Endothelial cell of umbilical vein (primary cell): ENCODE measurements at regions not wholly inside any gene's neighbourhood (a gene's known extent, or its start where the extent isn't known, plus 50 kb on each side); places are given as distances from the start of the nearest gene placed in this dataset.

Experiments
- BruUV-seq: library from RNA; stranded (reverse); fragments of 400-500 nt; replicated peaks from 2 replicates; lab custom pipeline; 2021; lab: Mats Ljungman, UMichigan
- CTCF ChIA-PET: fragments of 300-600, 350-600 bp; sonication (Branson Sonifier 250); formaldehyde crosslinking; loops from one replicate; lab custom pipeline; 2021; ENCODE audit warnings: antibody characterized with exemption, inconsistent platforms; lab: Charles Lee
- POLR2A ChIA-PET: fragments of 300-600, 350-600 bp; sonication (Branson Sonifier 250); formaldehyde crosslinking; loops from one replicate; lab custom pipeline; 2021; ENCODE audit warnings: antibody characterized with exemption, inconsistent platforms; lab: Charles Lee
- DNase-seq: peaks from one replicate; pipeline ENCODE4 v3.0.0-alpha.2; 2011; ENCODE audit warnings: low read depth, low spot score
- FAIRE-seq: peaks from 2 replicates; lab custom pipeline; 2011; peaks lifted over from hg19 to GRCh38; lab: Jason Lieb, UNC
- H2AFZ ChIP-seq: 2 replicates; pipeline ENCODE4 v1.6.0; 2012; ENCODE audit warnings: low read depth, low read length, control low read depth, inconsistent platforms
- H3K27ac ChIP-seq: 2 replicates; pipeline ENCODE4 v1.5.1; 2011; ENCODE audit warnings: low read depth, mild to moderate bottlenecking, control low read depth, low read length, moderate library complexity; ENCODE audit not compliant: insufficient read depth
- H3K27me3 ChIP-seq, 2 experiments: 2 replicates each; pipeline versions ENCODE4 v1.6.0 to v1.6.1; 2011; ENCODE audit warnings: low read length in 2 of 2, mixed read lengths in 1 of 2; ENCODE audit not compliant: control insufficient read depth in 2 of 2, insufficient read depth in 2 of 2
- H3K36me3 ChIP-seq, 2 experiments: 2 replicates in 1 of 2; 3 replicates in 1 of 2; pipeline ENCODE4 v1.5.1; 2011; ENCODE audit warnings: low read length in 2 of 2, mild to moderate bottlenecking in 1 of 2, moderate library complexity in 1 of 2; ENCODE audit not compliant: control insufficient read depth in 2 of 2, insufficient read depth in 2 of 2; ENCODE audit errors: extremely low read depth in 1 of 2
- H3K4me1 ChIP-seq: 3 replicates; pipeline ENCODE4 v1.5.1; 2011; ENCODE audit warnings: mild to moderate bottlenecking, low read length; ENCODE audit not compliant: control insufficient read depth, insufficient read depth; ENCODE audit errors: extremely low read depth
- H3K4me2 ChIP-seq: 2 replicates; pipeline ENCODE4 v1.6.1; 2011; ENCODE audit warnings: low read length, control low read depth, mixed read lengths; ENCODE audit not compliant: insufficient read depth
- H3K4me3 ChIP-seq, 3 experiments: fragments of 200-600 bp in 1 of 3; sonication (generic), shearing (Covaris generic) in 1 of 3; replicated peaks in 1 of 3; 2 replicates each; pipeline ENCODE4 v1.5.1; 2011 to 2016; ENCODE audit warnings: control low read depth in 3 of 3, low read length in 3 of 3, mild to moderate bottlenecking in 2 of 3, inconsistent platforms in 1 of 3, low read depth in 1 of 3, moderate library complexity in 1 of 3; ENCODE audit not compliant: insufficient read depth in 1 of 3
- H3K79me2 ChIP-seq: 2 replicates; pipeline ENCODE4 v1.6.0; 2012; ENCODE audit warnings: low read length, inconsistent platforms; ENCODE audit not compliant: control insufficient read depth, insufficient read depth
- H3K9ac ChIP-seq: replicated peaks from 2 replicates; pipeline ENCODE3; 2011; ENCODE audit warnings: low read length, control low read depth; ENCODE audit not compliant: insufficient read depth; ENCODE audit errors: extremely low read depth
- H3K9me1 ChIP-seq: replicated peaks from 3 replicates; pipeline ENCODE4 v1.6.0; 2011; ENCODE audit warnings: mild to moderate bottlenecking, low read length; ENCODE audit not compliant: control insufficient read depth, insufficient read depth; ENCODE audit errors: extremely low read depth
- H3K9me3 ChIP-seq: replicated peaks from 2 replicates; pipeline ENCODE4 v1.5.1; 2012; ENCODE audit warnings: low read length, inconsistent platforms; ENCODE audit not compliant: control insufficient read depth, insufficient read depth
- H4K20me1 ChIP-seq: replicated peaks from 2 replicates; pipeline ENCODE3; 2011; ENCODE audit warnings: mild to moderate bottlenecking, low read length; ENCODE audit not compliant: control insufficient read depth, insufficient read depth; ENCODE audit errors: extremely low read depth
- EZH2 ChIP-seq: IDR thresholded peaks from 2 replicates; pipeline ENCODE4 v1.6.1; 2012; ENCODE audit warnings: borderline replicate concordance, low read depth, mild to moderate bottlenecking, moderate library complexity, low read length, inconsistent platforms; ENCODE audit not compliant: severe bottlenecking
- FOS ChIP-seq: IDR thresholded peaks from 2 replicates; pipeline ENCODE4 v1.6.1; 2011; ENCODE audit warnings: mild to moderate bottlenecking, low read length, moderate library complexity, borderline replicate concordance; ENCODE audit not compliant: insufficient read depth
- GATA2 ChIP-seq: IDR thresholded peaks from 2 replicates; pipeline ENCODE4 v1.7.0; 2011; ENCODE audit warnings: low read depth, mild to moderate bottlenecking, moderate library complexity, mixed read lengths, low read length; ENCODE audit not compliant: insufficient read length, insufficient read depth
- JUN ChIP-seq: IDR thresholded peaks from 2 replicates; pipeline ENCODE4 v1.6.1; 2011; ENCODE audit warnings: borderline replicate concordance, low read depth; ENCODE audit not compliant: insufficient read length, insufficient read depth
- MYC ChIP-seq: IDR thresholded peaks from one replicate; pipeline ENCODE4 v1.6.1; 2011; ENCODE audit warnings: mild to moderate bottlenecking, low read depth, low read length
- POLR2AphosphoS5 ChIP-seq: IDR thresholded peaks from 2 replicates; pipeline ENCODE4 v1.6.1; 2012; ENCODE audit warnings: low read depth, mild to moderate bottlenecking, control low read depth, low read length, moderate library complexity; ENCODE audit not compliant: insufficient read depth
- dilution Hi-C: fragments of 300-500 bp; cut with MboI; formaldehyde crosslinking; loops from one replicate; pipeline ENCODE4 v1.15.0; 2019; ENCODE audit warnings: low sequenced_read_pairs; ENCODE audit not compliant: extremely low pct_ligation_motif_present
- intact Hi-C: fragments of 100-400 bp; cut with micrococcal nuclease; formaldehyde crosslinking; loops from one replicate; pipeline ENCODE4 v1.10.0; 2022
- TF ChIP-seq, protein P1 (sequence below): IDR thresholded peaks from 2 replicates; pipeline ENCODE4 v1.6.1; 2011; ENCODE audit not compliant: insufficient read depth, insufficient read length
- TF ChIP-seq, protein P2 (sequence below), 2 donors: IDR thresholded peaks; 1 replicate in 1 of 2; 2 replicates in 1 of 2; pipeline ENCODE4 v1.5.1; 2011; ENCODE audit warnings: low read length in 2 of 2, mild to moderate bottlenecking in 2 of 2, moderate library complexity in 2 of 2, control low read depth in 1 of 2, inconsistent platforms in 1 of 2, low read depth in 1 of 2; ENCODE audit not compliant: insufficient read depth in 1 of 2; ENCODE audit errors: extremely low read depth in 1 of 2

GRCh38 chr11:44380820-44381219 is 70.9 kb upstream of the ALX4 start:
- ChIA-PET POLR2A (no interaction called here), CTCF (no interaction called here)
- no peak for TF ChIP-seq MYC
- TF ChIP-seq FOS: no peak
- TF ChIP-seq, protein P1, sequence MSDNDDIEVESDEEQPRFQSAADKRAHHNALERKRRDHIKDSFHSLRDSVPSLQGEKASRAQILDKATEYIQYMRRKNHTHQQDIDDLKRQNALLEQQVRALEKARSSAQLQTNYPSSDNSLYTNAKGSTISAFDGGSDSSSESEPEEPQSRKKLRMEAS: no peak
- TF ChIP-seq, protein P2, sequence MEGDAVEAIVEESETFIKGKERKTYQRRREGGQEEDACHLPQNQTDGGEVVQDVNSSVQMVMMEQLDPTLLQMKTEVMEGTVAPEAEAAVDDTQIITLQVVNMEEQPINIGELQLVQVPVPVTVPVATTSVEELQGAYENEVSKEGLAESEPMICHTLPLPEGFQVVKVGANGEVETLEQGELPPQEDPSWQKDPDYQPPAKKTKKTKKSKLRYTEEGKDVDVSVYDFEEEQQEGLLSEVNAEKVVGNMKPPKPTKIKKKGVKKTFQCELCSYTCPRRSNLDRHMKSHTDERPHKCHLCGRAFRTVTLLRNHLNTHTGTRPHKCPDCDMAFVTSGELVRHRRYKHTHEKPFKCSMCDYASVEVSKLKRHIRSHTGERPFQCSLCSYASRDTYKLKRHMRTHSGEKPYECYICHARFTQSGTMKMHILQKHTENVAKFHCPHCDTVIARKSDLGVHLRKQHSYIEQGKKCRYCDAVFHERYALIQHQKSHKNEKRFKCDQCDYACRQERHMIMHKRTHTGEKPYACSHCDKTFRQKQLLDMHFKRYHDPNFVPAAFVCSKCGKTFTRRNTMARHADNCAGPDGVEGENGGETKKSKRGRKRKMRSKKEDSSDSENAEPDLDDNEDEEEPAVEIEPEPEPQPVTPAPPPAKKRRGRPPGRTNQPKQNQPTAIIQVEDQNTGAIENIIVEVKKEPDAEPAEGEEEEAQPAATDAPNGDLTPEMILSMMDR (IDR thresholded peaks at IDR 0.05; ENCODE audit: extremely low read depth in 1 of 2, insufficient read depth in 1 of 2, low read depth in 1 of 2, low read length in 2 of 2): no peak
- TF ChIP-seq EZH2: no peak
- TF ChIP-seq GATA2: no peak
- H3K9me3 ChIP-seq: no peaks in the 10 kb centered on the region
- DNase-seq (no peak), FAIRE-seq (no peak)
- no peak overlapping the region for H3K4me2 ChIP-seq
- H3K4me1 ChIP-seq: no peaks in the 10 kb centered on the region
- no peak overlapping the region for H3K4me3 ChIP-seq
- dilution Hi-C loops: no loop called here
- intact Hi-C loops: no loop called here
- no peak overlapping the region for H2AFZ ChIP-seq
- H3K27me3 ChIP-seq: peaks cover 0 to 2% of the 10 kb centered on the region in 2 experiments
- H3K9ac ChIP-seq: no peak overlapping the region
- no peaks in the 10 kb centered on the region for H3K36me3 ChIP-seq
- no peak overlapping the region for H3K27ac ChIP-seq
- H4K20me1 ChIP-seq: no peaks in the 10 kb centered on the region
- no peaks in the 10 kb centered on the region for H3K79me2 ChIP-seq
- BruUV-seq: no TSS peak
- no peaks in the 10 kb centered on the region for H3K9me1 ChIP-seq

DNA sequence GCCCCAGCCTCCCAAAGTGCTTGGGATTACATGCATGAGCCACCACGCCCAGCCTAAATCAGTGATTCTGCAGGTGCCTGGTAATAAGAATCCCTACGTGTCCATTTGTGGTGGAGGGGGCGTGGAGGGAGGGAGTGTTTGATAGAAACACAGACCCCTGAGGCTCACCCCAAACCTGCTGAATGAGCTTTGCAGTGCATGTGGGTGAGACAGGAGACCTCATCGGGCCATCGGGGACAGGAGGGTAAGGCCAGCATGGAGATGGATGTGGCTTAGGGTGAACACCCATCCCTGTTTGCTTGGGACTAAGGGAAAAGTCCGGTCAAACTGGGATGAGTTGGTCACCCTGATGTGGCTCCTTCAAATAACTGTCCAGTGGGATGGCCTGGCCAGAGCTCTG is 71.3 kb upstream of the ALX4 start:
- Histone ChIP-seq H3K9me1 (no peaks in the 10 kb centered on the region), H3K27me3 (peaks cover 0 to 2% of the 10 kb centered on the region in 2 experiments), H3K4me1 (no peaks in the 10 kb centered on the region), H3K9ac (no peak overlapping the region), H3K4me3 (no peak overlapping the region), H3K9me3 (no peaks in the 10 kb centered on the region), H3K4me2 (no peak overlapping the region), H2AFZ (no peak overlapping the region), H3K79me2 (no peaks in the 10 kb centered on the region), H3K36me3 (no peaks in the 10 kb centered on the region), H3K27ac (no peak overlapping the region), H4K20me1 (no peaks in the 10 kb centered on the region)
- CTCF ChIA-PET: no interaction called here
- dilution Hi-C loops (no loop called here), intact Hi-C loops (no loop called here)
- no TSS peak for BruUV-seq
- FAIRE-seq: no peak
- POLR2A ChIA-PET: no interaction called here
- no peak for DNase-seq
- no peak for TF ChIP-seq MYC
- no peak for TF ChIP-seq GATA2
- TF ChIP-seq, protein P2 (IDR thresholded peaks at IDR 0.05; ENCODE audit: extremely low read depth in 1 of 2, insufficient read depth in 1 of 2, low read depth in 1 of 2, low read length in 2 of 2): no peak
- TF ChIP-seq JUN: no peak
- TF ChIP-seq POLR2AphosphoS5: no peak
- no peak for TF ChIP-seq FOS
- TF ChIP-seq EZH2: no peak
- TF ChIP-seq, protein P1: no peak
